Prostate gland (tissue), 2 donors: ENCODE measurements at regions not wholly inside any gene's neighbourhood (a gene's known extent, or its start where the extent isn't known, plus 50 kb on each side); places are given as distances from the start of the nearest gene placed in this dataset.

Experiments used
- DNase-seq: peaks from one replicate; pipeline ENCODE4 v3.0.0-alpha.2; 2019; ENCODE audit warnings: low spot score
- H3K27ac ChIP-seq, 2 donors: fragments of 200-600 bp; sonication (generic); 2 replicates each; pipeline ENCODE4 v1.5.1; 2017 to 2019
- H3K27me3 ChIP-seq: fragments of 200-600 bp; sonication (generic); replicated peaks from 2 replicates; pipeline ENCODE4 v1.5.1; 2019; ENCODE audit not compliant: insufficient read depth
- H3K36me3 ChIP-seq, 2 donors: fragments of 200-600 bp; sonication (generic); 1 replicate in 1 of 2; 2 replicates in 1 of 2; pipeline versions ENCODE4 v1.5.1 to v1.8.1; 2017 to 2019
- H3K4me1 ChIP-seq: fragments of 200-600 bp; sonication (generic); replicated peaks from 2 replicates; pipeline ENCODE4 v1.5.1; 2019
- H3K4me3 ChIP-seq, 2 donors: fragments of 200-600 bp; sonication (generic); 2 replicates each; pipeline ENCODE4 v1.5.1; 2017 to 2019
- H3K9me3 ChIP-seq: fragments of 200-600 bp; sonication (generic); 2 replicates; pipeline ENCODE4 v1.5.1; 2017
- POLR2A ChIP-seq: fragments of 450-650 bp; IDR thresholded peaks from one replicate; pipeline ENCODE4 v1.6.1; 2016; ENCODE audit warnings: antibody characterized with exemption, mild to moderate bottlenecking
- POLR2AphosphoS5 ChIP-seq: sonication (generic); formaldehyde crosslinking; IDR thresholded peaks from one replicate; pipeline ENCODE4 v1.6.1; 2017; ENCODE audit warnings: antibody characterized with exemption
- WGBS: methylation state at CpG from one replicate; pipeline ENCODE4 v1.1.5; 2018; 5-methylcytosine and 5-hydroxymethylcytosine counted together
- intact Hi-C: fragments of 100-400 bp; cut with DNase I; formaldehyde crosslinking; loops from one replicate; pipeline ENCODE4 v1.14.2; 2022
- TF ChIP-seq, protein P1 (sequence below), 4 experiments: fragments of 200-600 bp in 2 of 4; fragments of 450-650 bp in 2 of 4; sonication (generic) in 2 of 4; IDR thresholded peaks; 1 replicate in 3 of 4; 2 replicates in 1 of 4; pipeline ENCODE4 v1.5.1; 2016 to 2019; ENCODE audit warnings: antibody characterized with exemption in 4 of 4, mild to moderate bottlenecking in 2 of 4, moderate library complexity in 2 of 4

DNA sequence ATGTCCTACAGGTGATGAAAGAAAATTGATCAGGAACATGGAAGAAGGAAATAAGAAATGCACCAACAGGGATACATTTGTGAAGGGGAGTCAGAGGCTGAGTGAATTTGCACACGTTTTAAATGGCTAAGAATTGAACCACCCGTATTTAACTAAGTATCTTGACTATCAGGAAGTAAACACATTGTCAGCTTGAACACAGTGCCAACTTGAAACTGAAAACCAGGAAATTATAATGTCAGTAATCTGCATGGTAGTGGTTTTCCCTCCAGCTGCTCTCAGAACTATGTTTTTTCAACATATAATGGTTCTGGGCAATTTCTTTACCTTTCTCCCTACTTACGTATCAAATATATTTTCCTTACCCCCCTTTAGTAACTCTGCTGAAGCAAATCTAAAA is 366.5 kb upstream of the POU3F2 start:
- intact Hi-C loops: no loop called here
- Histone ChIP-seq H3K4me3 (no peak overlapping the region), H3K9me3 (no peaks in the 10 kb centered on the region), H3K27ac (no peak overlapping the region), H3K36me3 (no peaks in the 10 kb centered on the region), H3K4me1 (no peaks in the 10 kb centered on the region), H3K27me3 (no peaks in the 10 kb centered on the region)
- WGBS: 34% methylated on average over 3 of the region's 3 CpGs
- DNase-seq: no peak
- TF ChIP-seq POLR2A (no peak), POLR2AphosphoS5 (no peak)
- TF ChIP-seq, protein P1, sequence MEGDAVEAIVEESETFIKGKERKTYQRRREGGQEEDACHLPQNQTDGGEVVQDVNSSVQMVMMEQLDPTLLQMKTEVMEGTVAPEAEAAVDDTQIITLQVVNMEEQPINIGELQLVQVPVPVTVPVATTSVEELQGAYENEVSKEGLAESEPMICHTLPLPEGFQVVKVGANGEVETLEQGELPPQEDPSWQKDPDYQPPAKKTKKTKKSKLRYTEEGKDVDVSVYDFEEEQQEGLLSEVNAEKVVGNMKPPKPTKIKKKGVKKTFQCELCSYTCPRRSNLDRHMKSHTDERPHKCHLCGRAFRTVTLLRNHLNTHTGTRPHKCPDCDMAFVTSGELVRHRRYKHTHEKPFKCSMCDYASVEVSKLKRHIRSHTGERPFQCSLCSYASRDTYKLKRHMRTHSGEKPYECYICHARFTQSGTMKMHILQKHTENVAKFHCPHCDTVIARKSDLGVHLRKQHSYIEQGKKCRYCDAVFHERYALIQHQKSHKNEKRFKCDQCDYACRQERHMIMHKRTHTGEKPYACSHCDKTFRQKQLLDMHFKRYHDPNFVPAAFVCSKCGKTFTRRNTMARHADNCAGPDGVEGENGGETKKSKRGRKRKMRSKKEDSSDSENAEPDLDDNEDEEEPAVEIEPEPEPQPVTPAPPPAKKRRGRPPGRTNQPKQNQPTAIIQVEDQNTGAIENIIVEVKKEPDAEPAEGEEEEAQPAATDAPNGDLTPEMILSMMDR (IDR thresholded peaks at IDR 0.05): no peak

DNA sequence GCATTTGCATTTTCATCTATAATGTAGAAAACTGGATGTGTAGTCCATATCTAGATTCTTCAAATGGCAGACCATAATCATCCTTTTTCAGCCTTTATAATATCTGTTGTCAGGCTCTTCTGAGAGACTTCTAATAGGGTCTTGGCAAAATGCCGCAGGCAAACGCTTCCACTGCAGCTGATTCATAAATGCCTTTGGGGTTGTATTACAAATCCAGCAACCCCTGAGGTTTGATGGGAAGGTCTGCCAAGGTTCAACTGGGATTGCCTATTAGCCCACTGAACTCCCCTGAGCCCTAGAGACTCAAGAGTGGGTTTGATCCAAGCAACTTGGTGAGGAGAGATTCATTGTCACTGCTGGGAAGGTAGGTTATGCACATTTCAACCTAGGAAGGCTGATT is 365.2 kb upstream of the POU3F2 start:
- 67% methylated on average over 2 of the region's 2 CpGs for WGBS
- DNase-seq: no peak
- Histone ChIP-seq H3K4me1 (no peaks in the 10 kb centered on the region), H3K36me3 (no peaks in the 10 kb centered on the region), H3K4me3 (no peak overlapping the region), H3K27me3 (no peaks in the 10 kb centered on the region), H3K9me3 (no peaks in the 10 kb centered on the region), H3K27ac (no peak overlapping the region)
- TF ChIP-seq POLR2A (no peak), POLR2AphosphoS5 (no peak)
- TF ChIP-seq, protein P1 (IDR thresholded peaks at IDR 0.05): no peak
- intact Hi-C loops: no loop called here

DNA sequence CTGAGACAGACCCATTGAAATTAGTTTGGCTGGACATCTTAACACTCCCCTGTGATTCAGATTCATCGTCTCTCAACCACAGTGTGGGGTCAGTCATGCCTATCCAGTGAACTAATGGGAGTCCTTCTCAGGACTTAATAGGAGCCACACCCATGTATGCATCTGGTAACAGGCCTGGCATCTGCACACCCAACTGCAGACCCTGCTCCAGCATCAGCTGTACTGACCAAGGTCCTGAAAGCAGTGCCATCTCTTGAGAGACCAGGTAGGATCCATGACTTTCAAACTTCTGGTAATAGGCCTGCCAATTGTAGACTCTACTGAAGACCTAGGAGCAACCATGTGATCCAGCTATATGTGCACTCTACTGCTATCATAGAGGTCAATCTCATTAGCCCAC is 363.6 kb upstream of the POU3F2 start:
- intact Hi-C loops: no loop called here
- TF ChIP-seq POLR2A: no peak
- TF ChIP-seq POLR2AphosphoS5: no peak
- TF ChIP-seq, protein P1 (IDR thresholded peaks at IDR 0.05): no peak
- DNase-seq: no peak
- WGBS: 86% methylated on average over 1 of the region's 1 CpG
- no peak overlapping the region for H3K4me3 ChIP-seq
- no peaks in the 10 kb centered on the region for H3K27me3 ChIP-seq
- H3K4me1 ChIP-seq: no peaks in the 10 kb centered on the region
- H3K36me3 ChIP-seq: no peaks in the 10 kb centered on the region
- no peaks in the 10 kb centered on the region for H3K9me3 ChIP-seq
- no peak overlapping the region for H3K27ac ChIP-seq

DNA sequence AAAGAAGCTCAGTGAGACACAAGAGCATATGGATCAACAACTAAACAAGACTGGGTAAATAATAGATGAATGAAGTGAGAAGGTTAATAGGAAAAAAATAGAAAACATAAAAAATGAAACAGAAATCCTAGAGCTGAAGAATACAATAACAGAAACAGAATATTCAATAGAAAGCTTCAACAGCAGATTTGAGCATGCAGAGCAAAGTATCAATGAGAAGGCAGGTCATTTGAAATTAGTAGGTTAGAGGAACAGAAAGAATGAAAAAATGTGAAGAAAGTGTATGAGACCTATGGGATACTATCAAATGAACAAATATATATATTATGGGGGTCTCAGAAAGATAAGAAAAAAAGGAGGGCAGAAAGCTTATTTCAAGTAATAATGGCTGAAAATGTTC is 362.9 kb upstream of the POU3F2 start:
- Histone ChIP-seq H3K4me1 (no peaks in the 10 kb centered on the region), H3K9me3 (no peaks in the 10 kb centered on the region), H3K27ac (no peak overlapping the region), H3K36me3 (no peaks in the 10 kb centered on the region), H3K27me3 (no peaks in the 10 kb centered on the region), H3K4me3 (no peak overlapping the region)
- TF ChIP-seq, protein P1 (IDR thresholded peaks at IDR 0.05): no peak
- TF ChIP-seq POLR2AphosphoS5: no peak
- TF ChIP-seq POLR2A: no peak
- intact Hi-C loops: no loop called here
- DNase-seq: no peak

DNA sequence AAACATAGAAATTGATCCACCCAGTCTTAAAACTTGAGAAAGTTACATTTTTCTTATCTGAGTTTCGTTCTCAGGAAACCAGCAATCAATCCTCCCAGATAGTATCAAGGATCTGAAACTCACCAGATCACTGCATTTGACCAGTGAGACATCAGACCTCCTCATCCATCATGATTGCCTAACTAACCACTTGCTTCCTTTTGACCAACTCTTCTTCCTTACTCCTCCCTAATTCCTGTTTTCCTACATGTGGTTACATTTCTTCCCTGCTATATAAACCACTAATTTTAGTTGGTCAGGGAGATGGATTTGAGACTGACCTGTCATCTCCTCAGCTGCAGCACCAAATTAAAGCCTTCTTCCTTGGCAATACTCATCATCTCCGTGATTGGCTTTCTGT is 357.1 kb upstream of the POU3F2 start:
- H3K36me3 ChIP-seq: no peaks in the 10 kb centered on the region
- no peak for DNase-seq
- no peaks in the 10 kb centered on the region for H3K4me1 ChIP-seq
- no peak for TF ChIP-seq POLR2AphosphoS5
- TF ChIP-seq, protein P1 (IDR thresholded peaks at IDR 0.05): no peak
- TF ChIP-seq POLR2A: no peak
- no peaks in the 10 kb centered on the region for H3K27me3 ChIP-seq
- intact Hi-C loops: no loop called here
- no peak overlapping the region for H3K4me3 ChIP-seq
- WGBS: 43% methylated on average over 2 of the region's 2 CpGs
- H3K9me3 ChIP-seq: no peaks in the 10 kb centered on the region
- no peak overlapping the region for H3K27ac ChIP-seq
